22Rv1 (cell line): ENCODE measurements at regions not wholly inside any gene's neighbourhood (a gene's known extent, or its start where the extent isn't known, plus 50 kb on each side); places are given as distances from the start of the nearest gene placed in this dataset.
"Not testable (repeated sequence)": the region's sequence is repeated elsewhere in the genome, so short reads cannot be mapped to it uniquely, and the experiment has no call there.

Experiments used
- ZFX ChIP-seq: fragments of 450-650 bp; IDR thresholded peaks from 2 replicates; pipeline ENCODE4 v1.6.1; 2017; ENCODE audit warnings: antibody characterized with exemption, borderline replicate concordance
- TF ChIP-seq, protein P1 (sequence below): fragments of 450-650 bp; IDR thresholded peaks from 2 replicates; pipeline ENCODE4 v1.5.1; 2017; ENCODE audit warnings: mild to moderate bottlenecking

DNA sequence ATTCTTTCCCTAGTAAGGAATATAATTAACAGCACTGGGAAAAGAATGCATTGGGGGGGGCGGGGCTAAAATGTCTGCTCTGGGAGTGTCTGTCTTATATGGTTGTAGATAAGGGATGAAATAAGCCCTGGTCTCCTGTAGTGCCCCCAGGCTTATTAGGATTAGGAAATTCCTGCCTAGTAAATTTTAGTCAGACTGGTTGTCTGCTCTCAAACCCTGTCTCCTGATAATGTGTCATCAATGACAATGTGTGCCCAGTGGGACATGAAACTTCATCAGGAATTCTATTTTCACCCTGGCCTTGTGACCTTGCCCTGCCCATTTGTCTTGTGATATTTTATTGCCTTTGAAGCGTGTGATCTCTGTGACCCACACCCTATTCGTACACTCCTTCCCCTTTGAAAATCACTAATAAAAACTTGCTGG is 61.9 kb upstream of the UGT2B7 start:
- TF ChIP-seq, protein P1, sequence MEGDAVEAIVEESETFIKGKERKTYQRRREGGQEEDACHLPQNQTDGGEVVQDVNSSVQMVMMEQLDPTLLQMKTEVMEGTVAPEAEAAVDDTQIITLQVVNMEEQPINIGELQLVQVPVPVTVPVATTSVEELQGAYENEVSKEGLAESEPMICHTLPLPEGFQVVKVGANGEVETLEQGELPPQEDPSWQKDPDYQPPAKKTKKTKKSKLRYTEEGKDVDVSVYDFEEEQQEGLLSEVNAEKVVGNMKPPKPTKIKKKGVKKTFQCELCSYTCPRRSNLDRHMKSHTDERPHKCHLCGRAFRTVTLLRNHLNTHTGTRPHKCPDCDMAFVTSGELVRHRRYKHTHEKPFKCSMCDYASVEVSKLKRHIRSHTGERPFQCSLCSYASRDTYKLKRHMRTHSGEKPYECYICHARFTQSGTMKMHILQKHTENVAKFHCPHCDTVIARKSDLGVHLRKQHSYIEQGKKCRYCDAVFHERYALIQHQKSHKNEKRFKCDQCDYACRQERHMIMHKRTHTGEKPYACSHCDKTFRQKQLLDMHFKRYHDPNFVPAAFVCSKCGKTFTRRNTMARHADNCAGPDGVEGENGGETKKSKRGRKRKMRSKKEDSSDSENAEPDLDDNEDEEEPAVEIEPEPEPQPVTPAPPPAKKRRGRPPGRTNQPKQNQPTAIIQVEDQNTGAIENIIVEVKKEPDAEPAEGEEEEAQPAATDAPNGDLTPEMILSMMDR: not testable (repeated sequence)
- TF ChIP-seq ZFX: not testable (repeated sequence)
